Neural progenitor cell (in vitro differentiated cells): ENCODE measurements at regions not wholly inside any gene's neighbourhood (a gene's known extent, or its start where the extent isn't known, plus 50 kb on each side); places are given as distances from the start of the nearest gene placed in this dataset.
A peak's percentile ranks its signal among the peaks of the same experiment; 100 is the strongest.

ENCODE experiments used
- DNase-seq: peaks from one replicate; pipeline ENCODE4 v3.0.0-alpha.2; 2016; ENCODE audit warnings: low spot score
- H2AFZ ChIP-seq: fragments of 200-600 bp; sonication (generic); replicated peaks from 2 replicates; pipeline ENCODE4 v1.6.1; 2016; ENCODE audit warnings: antibody characterized with exemption
- H3F3A ChIP-seq: fragments of 200-600 bp; sonication (generic); 2 replicates; pipeline ENCODE4 v1.6.1; 2016; ENCODE audit warnings: antibody characterized with exemption, low read depth
- H3K27ac ChIP-seq: fragments of 200-600 bp; sonication (generic); 2 replicates; pipeline ENCODE4 v1.5.1; 2016; ENCODE audit warnings: mild to moderate bottlenecking
- H3K27me3 ChIP-seq: fragments of 200-600 bp; sonication (generic); 2 replicates; pipeline ENCODE4 v1.6.1; 2016; ENCODE audit warnings: mild to moderate bottlenecking, moderate library complexity
- H3K36me3 ChIP-seq: fragments of 200-600 bp; sonication (generic); 2 replicates; pipeline ENCODE4 v1.5.1; 2016
- H3K4me1 ChIP-seq: fragments of 200-600 bp; sonication (generic); 2 replicates; pipeline ENCODE4 v1.6.1; 2016; ENCODE audit warnings: mixed run types
- H3K4me2 ChIP-seq: fragments of 200-600 bp; sonication (generic); 2 replicates; pipeline ENCODE4 v1.6.1; 2016
- H3K4me3 ChIP-seq: fragments of 200-600 bp; sonication (generic); 2 replicates; pipeline ENCODE4 v1.5.1; 2016
- H3K79me2 ChIP-seq: fragments of 200-600 bp; sonication (generic); 2 replicates; pipeline ENCODE4 v1.6.1; 2016; ENCODE audit warnings: low read depth
- H3K9ac ChIP-seq: fragments of 200-600 bp; sonication (generic); 2 replicates; pipeline ENCODE4 v1.6.1; 2016
- H3K9me3 ChIP-seq: fragments of 200-600 bp; sonication (generic); 2 replicates; pipeline ENCODE4 v1.5.1; 2016; ENCODE audit warnings: low read depth
- H4K20me1 ChIP-seq: fragments of 200-600 bp; sonication (generic); 2 replicates; pipeline ENCODE4 v1.6.1; 2016; ENCODE audit warnings: low read depth
- H3K27ac Mint-ChIP-seq: 3 replicates; pipeline ENCODE4 v1.8.0; 2021; ENCODE audit warnings: mixed read lengths
- H3K27me3 Mint-ChIP-seq: 2 replicates; pipeline ENCODE4 v1.8.0; 2022; ENCODE audit warnings: low read depth, mild to moderate bottlenecking, inconsistent platforms, moderate library complexity, mixed read lengths; ENCODE audit not compliant: insufficient read depth
- H3K36me3 Mint-ChIP-seq: 3 replicates; pipeline ENCODE4 v1.8.0; 2021; ENCODE audit warnings: mixed read lengths
- H3K4me1 Mint-ChIP-seq: 3 replicates; pipeline ENCODE4 v1.8.0; 2021; ENCODE audit warnings: mixed read lengths
- H3K4me3 Mint-ChIP-seq: 3 replicates; pipeline ENCODE4 v1.8.0; 2021; ENCODE audit warnings: mild to moderate bottlenecking, moderate library complexity, mixed read lengths
- H3K9me3 Mint-ChIP-seq: 3 replicates; pipeline ENCODE4 v1.8.0; 2020; ENCODE audit warnings: mixed read lengths
- CTCF ChIP-seq: fragments of 200-600 bp; sonication (generic); IDR thresholded peaks from 2 replicates; pipeline ENCODE4 v1.5.1; 2017; ENCODE audit warnings: antibody characterized with exemption, mild to moderate bottlenecking
- EZH2 ChIP-seq: fragments of 200-600 bp; sonication (generic); IDR thresholded peaks from 2 replicates; pipeline ENCODE4 v1.6.1; 2017; ENCODE audit warnings: antibody characterized with exemption, mild to moderate bottlenecking, moderate library complexity
- EZH2phosphoT487 ChIP-seq: fragments of 200-600 bp; sonication (generic); IDR thresholded peaks from 2 replicates; pipeline ENCODE4 v1.6.1; 2017; ENCODE audit warnings: antibody characterized with exemption

- Histone ChIP-seq H3K27ac (no peak overlapping the region), H3K9ac (no peak overlapping the region), H3K4me3 (no peak overlapping the region), H3K36me3 (no peaks in the 10 kb centered on the region), H3K79me2 (no peaks in the 10 kb centered on the region), H3K27me3 (no peaks in the 10 kb centered on the region), H3K4me1 (no peaks in the 10 kb centered on the region), H3K4me2 (no peak overlapping the region), H3F3A (no peaks in the 10 kb centered on the region), H3K9me3 (no peaks in the 10 kb centered on the region), H4K20me1 (no peaks in the 10 kb centered on the region), H2AFZ (no peak overlapping the region)
- no peak for DNase-seq
- TF ChIP-seq CTCF: no peak
- TF ChIP-seq EZH2: no peak
- TF ChIP-seq EZH2phosphoT487: no peak
- Mint-ChIP-seq H3K4me1 (peaks cover 4% of the 10 kb centered on the region), H3K27ac (no peak overlapping the region), H3K27me3 (no peaks in the 10 kb centered on the region), H3K4me3 (no peak overlapping the region), H3K9me3 (peaks cover 4% of the 10 kb centered on the region), H3K36me3 (no peaks in the 10 kb centered on the region)
Observed at GRCh38 chr4:45358573-45359506, 632.5 kb upstream of the GNPDA2 start.

GRCh38 chr4:45353161-45353560 is 626.8 kb upstream of the GNPDA2 start:
- peak overlapping the region; percentile 11 for H2AFZ ChIP-seq
- Mint-ChIP-seq H3K27me3 (no peaks in the 10 kb centered on the region), H3K27ac (no peak overlapping the region), H3K4me3 (no peak overlapping the region), H3K36me3 (no peaks in the 10 kb centered on the region), H3K9me3 (no peaks in the 10 kb centered on the region), H3K4me1 (peaks cover 3% of the 10 kb centered on the region)
- DNase-seq: no peak
- TF ChIP-seq CTCF (no peak), EZH2phosphoT487 (no peak)
- no peaks in the 10 kb centered on the region for H3F3A ChIP-seq
- H3K4me3 ChIP-seq: no peak overlapping the region
- no peak overlapping the region for H3K27ac ChIP-seq
- no peak overlapping the region for H3K9ac ChIP-seq
- H3K4me1 ChIP-seq: no peaks in the 10 kb centered on the region
- no peaks in the 10 kb centered on the region for H3K79me2 ChIP-seq
- no peak overlapping the region for H3K4me2 ChIP-seq
- no peaks in the 10 kb centered on the region for H3K9me3 ChIP-seq
- no peaks in the 10 kb centered on the region for H3K27me3 ChIP-seq
- H3K36me3 ChIP-seq: no peaks in the 10 kb centered on the region
- H4K20me1 ChIP-seq: no peaks in the 10 kb centered on the region

GRCh38 chr4:45350438-45350837 is 624.1 kb upstream of the GNPDA2 start:
- no peaks in the 10 kb centered on the region for H4K20me1 ChIP-seq
- H3K36me3 ChIP-seq: no peaks in the 10 kb centered on the region
- H3K9ac ChIP-seq: no peak overlapping the region
- no peaks in the 10 kb centered on the region for H3K79me2 ChIP-seq
- no peak overlapping the region for H3K4me3 Mint-ChIP-seq
- H3K4me1 ChIP-seq: no peaks in the 10 kb centered on the region
- DNase-seq: no peak
- H3K27ac ChIP-seq: no peak overlapping the region
- H3K4me2 ChIP-seq: no peak overlapping the region
- H3K27me3 ChIP-seq: no peaks in the 10 kb centered on the region
- H3K4me3 ChIP-seq: no peak overlapping the region
- H3K27ac Mint-ChIP-seq: peak overlapping the region; percentile 78
- peak overlapping the region; percentile 98 for H2AFZ ChIP-seq
- H3K4me1 Mint-ChIP-seq: peaks cover 6% of the 10 kb centered on the region
- no peaks in the 10 kb centered on the region for H3K36me3 Mint-ChIP-seq
- H3K27me3 Mint-ChIP-seq: no peaks in the 10 kb centered on the region
- H3K9me3 ChIP-seq: no peaks in the 10 kb centered on the region
- H3K9me3 Mint-ChIP-seq: no peaks in the 10 kb centered on the region
- no peaks in the 10 kb centered on the region for H3F3A ChIP-seq
- no peak for TF ChIP-seq EZH2
- no peak for TF ChIP-seq CTCF
- no peak for TF ChIP-seq EZH2phosphoT487
